GM19452 (cell line): ENCODE measurements at regions not wholly inside any gene's neighbourhood (a gene's known extent, or its start where the extent isn't known, plus 50 kb on each side); places are given as distances from the start of the nearest gene placed in this dataset.
"Not testable (repeated sequence)": the region's sequence is repeated elsewhere in the genome, so short reads cannot be mapped to it uniquely, and the experiment has no call there.

Experiments used
- ATAC-seq: cut with Tn5 transposase; IDR thresholded peaks from one replicate; pipeline ENCODE4 v1.9.1; 2021; ENCODE audit not compliant: unreplicated experiment

- no peak for ATAC-seq
These were observed 264.4 kb upstream of the FOXF1 start for GRCh38 chr16:86245895-86246294.

- ATAC-seq, result no peak
These were observed 261.9 kb upstream of the FOXF1 start for GRCh38 chr16:86248310-86248905.

- no peak for ATAC-seq
These were observed 260.7 kb upstream of the FOXF1 start for GRCh38 chr16:86249631-86250030.

GRCh38 chr16:86251682-86252081, 258.6 kb upstream of the FOXF1 start:
- no peak for ATAC-seq

- ATAC-seq, result no peak
These were observed 257.7 kb upstream of the FOXF1 start for GRCh38 chr16:86252596-86252995.

GRCh38 chr16:86255966-86256365, 254.4 kb upstream of the FOXF1 start:
- no peak for ATAC-seq

GRCh38 chr16:86256995-86257394, 253.3 kb upstream of the FOXF1 start:
- ATAC-seq, result no peak

- ATAC-seq, result no peak
These were observed 252.8 kb upstream of the FOXF1 start for GRCh38 chr16:86257546-86257945.

GRCh38 chr16:86258713-86259112, 251.6 kb upstream of the FOXF1 start:
- ATAC-seq, result no peak

GRCh38 chr16:86259499-86259898, 250.8 kb upstream of the FOXF1 start:
- ATAC-seq, result no peak

- ATAC-seq, result no peak
These were observed 248.9 kb upstream of the FOXF1 start for GRCh38 chr16:86261379-86261778.

- not testable (repeated sequence) for ATAC-seq
These were observed 242.7 kb upstream of the FOXF1 start for GRCh38 chr16:86267657-86268056.

- ATAC-seq, result no peak
These were observed 239.6 kb upstream of the FOXF1 start for GRCh38 chr16:86270696-86271095.

GRCh38 chr16:86272744-86273143, 237.6 kb upstream of the FOXF1 start:
- no peak for ATAC-seq

- no peak for ATAC-seq
These were observed 233.1 kb upstream of the FOXF1 start for GRCh38 chr16:86277221-86277620.

- not testable (repeated sequence) for ATAC-seq
These were observed 232.5 kb upstream of the FOXF1 start for GRCh38 chr16:86277859-86278258.

- no peak for ATAC-seq
These were observed 228.9 kb upstream of the FOXF1 start for GRCh38 chr16:86281421-86281820.

- ATAC-seq, result no peak
These were observed 226.4 kb upstream of the FOXF1 start for GRCh38 chr16:86283944-86284343.

- ATAC-seq, result no peak
These were observed 224.9 kb upstream of the FOXF1 start for GRCh38 chr16:86285421-86285820.

GRCh38 chr16:86285938-86286921, 224.1 kb upstream of the FOXF1 start:
- ATAC-seq, result no peak

- ATAC-seq, result no peak
These were observed 223.2 kb upstream of the FOXF1 start for GRCh38 chr16:86286991-86287663.
